PC-9 (cell line): ENCODE measurements at regions not wholly inside any gene's neighbourhood (a gene's known extent, or its start where the extent isn't known, plus 50 kb on each side); places are given as distances from the start of the nearest gene placed in this dataset.
"Not testable (repeated sequence)": the region's sequence is repeated elsewhere in the genome, so short reads cannot be mapped to it uniquely, and the experiment has no call there.

Source experiments
- BruUV-seq: library from RNA; stranded (reverse); fragments of 400-500 nt; replicated peaks from 2 replicates; lab custom pipeline; 2021; lab: Mats Ljungman, UMichigan
- CTCF ChIA-PET: fragments of 300-600 bp; sonication (Branson Sonifier 250); formaldehyde crosslinking; loops from one replicate; lab custom pipeline; 2022; ENCODE audit warnings: antibody characterized with exemption; lab: Charles Lee
- POLR2A ChIA-PET: fragments of 300-600 bp; sonication (Branson Sonifier 250); formaldehyde crosslinking; loops from one replicate; lab custom pipeline; 2022; ENCODE audit warnings: antibody characterized with exemption; ENCODE audit not compliant: unreplicated experiment; lab: Charles Lee
- DNase-seq, 2 experiments: peaks; one replicate each; pipeline versions ENCODE4 v3.0.0 to v3.0.0-alpha.2; 2015 to 2022; ENCODE audit warnings: mixed read lengths in 1 of 2
- H2AFZ ChIP-seq: fragments of 200-600 bp; sonication (generic); 2 replicates; pipeline ENCODE4 v1.8.1; 2017; ENCODE audit warnings: antibody characterized with exemption
- H3F3A ChIP-seq: fragments of 200-600 bp; sonication (generic); 2 replicates; pipeline ENCODE4 v1.8.1; 2017; ENCODE audit warnings: antibody characterized with exemption, mild to moderate bottlenecking, low read depth; ENCODE audit not compliant: insufficient read depth
- H3K27ac ChIP-seq: fragments of 200-600 bp; sonication (generic); 2 replicates; pipeline ENCODE4 v1.6.1; 2016; ENCODE audit warnings: mixed run types
- H3K27me3 ChIP-seq: fragments of 200-600 bp; sonication (generic); 2 replicates; pipeline ENCODE4 v1.6.1; 2016; ENCODE audit warnings: low read depth, mixed run types; ENCODE audit not compliant: insufficient read depth
- H3K36me3 ChIP-seq: fragments of 200-600 bp; sonication (generic); 2 replicates; pipeline ENCODE4 v1.6.1; 2016; ENCODE audit warnings: low read depth, mixed run types
- H3K4me1 ChIP-seq: fragments of 200-600 bp; sonication (generic); replicated peaks from 2 replicates; pipeline ENCODE4 v1.6.1; 2016; ENCODE audit warnings: mixed run types; ENCODE audit not compliant: insufficient read depth
- H3K4me2 ChIP-seq: fragments of 200-600 bp; sonication (generic); 2 replicates; pipeline ENCODE4 v1.6.1; 2017; ENCODE audit warnings: mixed run types
- H3K4me3 ChIP-seq: fragments of 200-600 bp; sonication (generic); 2 replicates; pipeline ENCODE4 v1.6.1; 2016; ENCODE audit warnings: mixed run types
- H3K79me2 ChIP-seq: fragments of 200-600 bp; sonication (generic); 2 replicates; pipeline ENCODE4 v1.6.1; 2017; ENCODE audit warnings: low read depth, mixed run types
- H3K9me2 ChIP-seq: fragments of 200-600 bp; sonication (generic); 2 replicates; pipeline ENCODE4 v1.8.1; 2017; ENCODE audit warnings: mild to moderate bottlenecking; ENCODE audit not compliant: insufficient read depth
- H3K9me3 ChIP-seq: fragments of 200-600 bp; sonication (generic); 2 replicates; pipeline ENCODE4 v1.8.1; 2016; ENCODE audit warnings: low read depth; ENCODE audit not compliant: insufficient read depth
- H4K20me1 ChIP-seq: fragments of 200-600 bp; sonication (generic); 2 replicates; pipeline ENCODE4 v1.8.1; 2017; ENCODE audit not compliant: insufficient read depth
- CTCF ChIP-seq: fragments of 200-600 bp; sonication (generic); conservative IDR thresholded peaks from 2 replicates; pipeline ENCODE4 v1.6.1; 2017; ENCODE audit warnings: mixed run types, antibody characterized with exemption, mild to moderate bottlenecking, moderate library complexity
- EZH2 ChIP-seq: fragments of 200-600 bp; sonication (generic); IDR thresholded peaks from 2 replicates; pipeline ENCODE4 v1.8.0; 2017; ENCODE audit warnings: antibody characterized with exemption, low read depth
- intact Hi-C: fragments of 100-400 bp; cut with micrococcal nuclease; formaldehyde crosslinking; loops from one replicate; pipeline ENCODE4 v1.10.0; 2022; ENCODE audit not compliant: unreplicated experiment

- H3F3A ChIP-seq: peaks cover 4% of the 10 kb centered on the region; the same call in 1 of the 2 replicates
- peaks cover 8% of the 10 kb centered on the region for H3K4me1 ChIP-seq
- H3K4me3 ChIP-seq: no peak overlapping the region
- ChIA-PET CTCF (no interaction called here), POLR2A (no interaction called here)
- no peaks in the 10 kb centered on the region for H3K9me2 ChIP-seq
- H3K36me3 ChIP-seq: no peaks in the 10 kb centered on the region
- H4K20me1 ChIP-seq: no peaks in the 10 kb centered on the region
- no peak overlapping the region for H3K27ac ChIP-seq
- no peak overlapping the region for H2AFZ ChIP-seq
- no peak for DNase-seq
- no peak overlapping the region for H3K4me2 ChIP-seq
- H3K9me3 ChIP-seq: no peaks in the 10 kb centered on the region
- no peak for TF ChIP-seq CTCF
- no peak for TF ChIP-seq EZH2
- no TSS peak for BruUV-seq
- H3K27me3 ChIP-seq: no peaks in the 10 kb centered on the region
- no peaks in the 10 kb centered on the region for H3K79me2 ChIP-seq
- intact Hi-C loops: no loop called here
Measured at GRCh38 chr21:35597750-35598339, 462.5 kb downstream of the SETD4 start.

GRCh38 chr21:35594905-35595304, 465.4 kb downstream of the SETD4 start:
- Histone ChIP-seq H3K4me1 (peaks cover 13% of the 10 kb centered on the region), H4K20me1 (no peaks in the 10 kb centered on the region), H3K36me3 (no peaks in the 10 kb centered on the region), H3K27me3 (no peaks in the 10 kb centered on the region), H3K4me2 (no peak overlapping the region), H3K9me3 (no peaks in the 10 kb centered on the region), H3K9me2 (no peaks in the 10 kb centered on the region), H3K27ac (no peak overlapping the region), H2AFZ (no peak overlapping the region), H3K4me3 (no peak overlapping the region), H3F3A (peaks cover 8% of the 10 kb centered on the region; the same call in 1 of the 2 replicates), H3K79me2 (no peaks in the 10 kb centered on the region)
- no TSS peak for BruUV-seq
- TF ChIP-seq CTCF (no peak), EZH2 (no peak)
- CTCF ChIA-PET: no interaction called here
- POLR2A ChIA-PET: no interaction called here
- intact Hi-C loops: no loop called here
- DNase-seq: no peak

GRCh38 chr21:35593000-35593502, 467.3 kb downstream of the SETD4 start:
- intact Hi-C loops: no loop called here
- Histone ChIP-seq H3K27me3 (no peaks in the 10 kb centered on the region), H2AFZ (no peak overlapping the region), H3K4me3 (no peak overlapping the region), H3K9me2 (no peaks in the 10 kb centered on the region), H3K36me3 (no peaks in the 10 kb centered on the region), H3K4me1 (peaks cover 13% of the 10 kb centered on the region), H3K9me3 (no peaks in the 10 kb centered on the region), H3K27ac (no peak overlapping the region), H3K79me2 (no peaks in the 10 kb centered on the region), H4K20me1 (no peaks in the 10 kb centered on the region), H3F3A (peaks cover 8% of the 10 kb centered on the region; the same call in 1 of the 2 replicates), H3K4me2 (peak overlapping the region; percentile 33)
- ChIA-PET POLR2A (interaction anchor here (0.5 kb wide), 1 partner anchor 706 kb away, joined by 3 read pairs; no protein-coding TSS in a partner anchor), CTCF (no interaction called here)
- peak in 1 of 2 experiments; percentile 1 for DNase-seq
- TF ChIP-seq CTCF (no peak), EZH2 (no peak)
- no TSS peak for BruUV-seq

- H4K20me1 ChIP-seq, H3K9me2 ChIP-seq, H3K27me3 ChIP-seq, DNase-seq, H3K36me3 ChIP-seq, H3K4me3 ChIP-seq, H2AFZ ChIP-seq, CTCF ChIA-PET, H3K9me3 ChIP-seq, BruUV-seq, H3K4me2 ChIP-seq, H3K79me2 ChIP-seq, intact Hi-C loops, H3K27ac ChIP-seq, H3F3A ChIP-seq: not testable (repeated sequence)
- POLR2A ChIA-PET: interaction anchor here (0.7 kb wide), 1 partner anchor 148 kb away, joined by 3 read pairs; no protein-coding TSS in a partner anchor
- H3K4me1 ChIP-seq: peaks cover 24% of the 10 kb centered on the region
Measured at GRCh38 chr21:35590284-35590683, 470.0 kb downstream of the SETD4 start.
